COLO668 (cell line): ENCODE measurements at regions not wholly inside any gene's neighbourhood (a gene's known extent, or its start where the extent isn't known, plus 50 kb on each side); places are given as distances from the start of the nearest gene placed in this dataset.
"Not testable (repeated sequence)": the region's sequence is repeated elsewhere in the genome, so short reads cannot be mapped to it uniquely, and the experiment has no call there.

ENCODE experiments used
- DNase-seq: peaks from one replicate; lab custom pipeline; 2025; ENCODE audit not compliant: unreplicated experiment; lab: John Stamatoyannopoulos, UW

GRCh38 chr5:2848619-2849018 is 97.1 kb upstream of the IRX2 start:
- DNase-seq, result no peak

GRCh38 chr5:2847608-2848007 is 96.1 kb upstream of the IRX2 start:
- DNase-seq, result no peak

GRCh38 chr5:2841208-2841607 is 89.7 kb upstream of the IRX2 start:
- no peak for DNase-seq

GRCh38 chr5:2840372-2840915 is 89.0 kb upstream of the IRX2 start:
- DNase-seq, result no peak

- no peak for DNase-seq
Observed at GRCh38 chr5:2836133-2836532, 84.7 kb upstream of the IRX2 start.

- DNase-seq, result no peak
Observed at GRCh38 chr5:2833556-2833955, 82.1 kb upstream of the IRX2 start.

- DNase-seq, result no peak
Observed at GRCh38 chr5:2832394-2832793, 80.9 kb upstream of the IRX2 start.

GRCh38 chr5:2829239-2829638 is 77.8 kb upstream of the IRX2 start:
- DNase-seq, result no peak

GRCh38 chr5:2818936-2819335 is 67.5 kb upstream of the IRX2 start:
- no peak for DNase-seq

- DNase-seq, result no peak
Observed at GRCh38 chr5:2817031-2817603, 65.6 kb upstream of the IRX2 start.

GRCh38 chr5:2813678-2814077 is 62.2 kb upstream of the IRX2 start:
- no peak for DNase-seq

GRCh38 chr5:2810644-2811043 is 59.2 kb upstream of the IRX2 start:
- no peak for DNase-seq

- not testable (repeated sequence) for DNase-seq
Observed at GRCh38 chr5:2807244-2807643, 55.8 kb upstream of the IRX2 start.

GRCh38 chr5:2806176-2806575 is 54.7 kb upstream of the IRX2 start:
- no peak for DNase-seq

- no peak for DNase-seq
Observed at GRCh38 chr5:2805080-2805479, 53.6 kb upstream of the IRX2 start.

- DNase-seq, result no peak
Observed at GRCh38 chr5:2803751-2804150, 52.3 kb upstream of the IRX2 start.

GRCh38 chr5:2802693-2803365 is 51.4 kb upstream of the IRX2 start:
- no peak for DNase-seq

- DNase-seq, result no peak
Observed at GRCh38 chr5:2801577-2802525, 50.4 kb upstream of the IRX2 start.
